SK-N-MC (cell line): ENCODE measurements at regions not wholly inside any gene's neighbourhood (a gene's known extent, or its start where the extent isn't known, plus 50 kb on each side); places are given as distances from the start of the nearest gene placed in this dataset.

Experiments used
- EZH2 ChIP-seq: fragments of 200-600 bp; sonication (generic); IDR thresholded peaks from one replicate; pipeline ENCODE4 v1.6.1; 2017; ENCODE audit warnings: antibody characterized with exemption
- FOXP2 ChIP-seq: optimal IDR thresholded peaks from 2 replicates; pipeline ENCODE3; 2011; ENCODE audit warnings: mild to moderate bottlenecking, moderate library complexity; ENCODE audit not compliant: insufficient read depth; ENCODE audit errors: extremely low read length, control extremely low read depth
- POLR2AphosphoS5 ChIP-seq: IDR thresholded peaks from 2 replicates; pipeline ENCODE4 v1.6.1; 2012; ENCODE audit warnings: mild to moderate bottlenecking, low read depth, low read length, borderline replicate concordance

DNA sequence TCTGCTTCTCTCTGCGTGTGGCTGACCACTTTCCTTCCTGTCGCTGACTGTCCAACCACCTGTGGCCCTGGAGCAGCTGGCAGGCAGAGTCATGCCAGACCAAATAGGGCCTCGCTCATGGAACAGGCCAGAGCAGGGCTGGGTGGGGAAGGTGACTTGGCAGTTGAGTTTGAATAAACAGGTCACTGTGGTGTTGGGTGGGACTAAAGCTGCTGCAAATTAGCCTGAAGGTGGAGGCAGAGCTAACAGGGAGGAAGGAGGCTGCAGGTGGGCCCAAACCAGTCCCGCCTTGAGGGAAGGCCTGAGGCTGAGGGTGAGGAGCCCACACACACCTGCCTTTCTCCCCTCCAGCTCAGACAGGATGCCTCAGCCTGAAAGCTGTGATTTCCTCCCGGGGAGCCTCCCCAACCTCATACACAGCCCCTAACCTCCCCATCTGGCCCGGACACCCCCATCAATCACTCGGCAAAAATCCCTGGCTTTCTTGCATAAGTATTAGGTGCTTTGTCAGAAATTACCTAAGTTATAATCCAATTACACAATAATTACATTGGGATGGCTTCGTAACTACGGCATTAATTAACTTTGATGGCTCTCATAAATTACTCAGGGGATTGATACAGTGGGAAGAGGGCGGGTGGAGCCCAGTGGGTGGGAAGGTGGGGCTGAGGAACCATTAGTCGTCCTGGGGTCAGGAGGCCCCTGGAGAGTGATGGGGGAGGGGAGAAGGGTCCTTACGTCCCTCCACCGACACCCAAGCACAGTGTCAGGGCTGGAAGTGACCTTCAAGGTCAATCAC is 97.7 kb upstream of the PCBD1 start:
- no peak for TF ChIP-seq POLR2AphosphoS5
- no peak for TF ChIP-seq EZH2
- no peak for TF ChIP-seq FOXP2
